ENCODE measurements at regions not wholly inside any gene's neighbourhood (a gene's known extent, or its start where the extent isn't known, plus 50 kb on each side); places are given as distances from the start of the nearest gene placed in this dataset.

DNA sequence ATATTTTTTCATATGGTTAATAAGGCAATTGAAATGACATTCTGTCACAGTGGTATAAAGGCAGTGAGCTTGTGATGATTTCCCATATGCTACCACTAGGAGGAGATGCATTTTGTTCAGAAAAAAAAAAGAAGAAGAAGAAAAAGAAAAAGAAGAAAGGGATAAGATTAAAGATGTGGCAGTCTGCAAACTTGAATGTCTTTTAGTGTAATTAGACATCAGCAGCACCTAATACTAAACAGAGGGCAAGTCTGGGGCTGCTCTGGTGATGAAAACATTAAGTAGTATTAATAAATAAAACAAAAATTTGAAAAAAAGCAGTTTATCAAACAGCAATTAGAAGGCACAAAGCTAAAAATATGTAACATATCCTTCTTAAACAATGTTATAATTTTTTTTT is 95.4 kb upstream of the DEFB112 start:
- dilution Hi-C loops (cut with MboI; ENCODE audit: extremely low pct_ligation_motif_present, low sequenced_read_pairs): no loop called here
- H3K4me1 ChIP-seq (ENCODE audit: control insufficient read depth, extremely low read depth, insufficient read depth, low read length): peaks cover 10% of the 10 kb centered on the region
- no peak for FAIRE-seq
- no peak overlapping the region for H2AFZ ChIP-seq (ENCODE audit: control insufficient read depth, low read length)
- H3K27me3 ChIP-seq (ENCODE audit: control insufficient read depth, extremely low read depth, insufficient read depth, low read length): no peaks in the 10 kb centered on the region
- no peak for DNase-seq (ENCODE audit: low read depth, low spot score)
- no peaks in the 10 kb centered on the region for H3K9me3 ChIP-seq (ENCODE audit: control insufficient read depth, low read depth, low read length)
- no peak overlapping the region for H3K4me3 ChIP-seq (ENCODE audit: control insufficient read depth in 2 of 3, extremely low read depth in 1 of 3, insufficient read depth in 2 of 3, low read depth in 1 of 3, low read length in 3 of 3)
- no peaks in the 10 kb centered on the region for H4K20me1 ChIP-seq (ENCODE audit: control insufficient read depth, extremely low read depth, insufficient read depth, low read length)
- no peaks in the 10 kb centered on the region for H3K79me2 ChIP-seq (ENCODE audit: control insufficient read depth, insufficient read depth, low read length)
- no peaks in the 10 kb centered on the region for H3K36me3 ChIP-seq (ENCODE audit: control insufficient read depth in 2 of 2, extremely low read depth in 1 of 2, insufficient read depth in 2 of 2, low read length in 2 of 2)
- H3K4me2 ChIP-seq (ENCODE audit: control insufficient read depth, extremely low read depth, insufficient read depth, low read depth, low read length): no peak overlapping the region
- H3K9me1 ChIP-seq (ENCODE audit: control insufficient read depth, extremely low read depth, insufficient read depth, low read length): no peaks in the 10 kb centered on the region
- H3K27ac ChIP-seq (ENCODE audit: control insufficient read depth, insufficient read depth, low read length): no peak overlapping the region
- TF ChIP-seq, protein P1, sequence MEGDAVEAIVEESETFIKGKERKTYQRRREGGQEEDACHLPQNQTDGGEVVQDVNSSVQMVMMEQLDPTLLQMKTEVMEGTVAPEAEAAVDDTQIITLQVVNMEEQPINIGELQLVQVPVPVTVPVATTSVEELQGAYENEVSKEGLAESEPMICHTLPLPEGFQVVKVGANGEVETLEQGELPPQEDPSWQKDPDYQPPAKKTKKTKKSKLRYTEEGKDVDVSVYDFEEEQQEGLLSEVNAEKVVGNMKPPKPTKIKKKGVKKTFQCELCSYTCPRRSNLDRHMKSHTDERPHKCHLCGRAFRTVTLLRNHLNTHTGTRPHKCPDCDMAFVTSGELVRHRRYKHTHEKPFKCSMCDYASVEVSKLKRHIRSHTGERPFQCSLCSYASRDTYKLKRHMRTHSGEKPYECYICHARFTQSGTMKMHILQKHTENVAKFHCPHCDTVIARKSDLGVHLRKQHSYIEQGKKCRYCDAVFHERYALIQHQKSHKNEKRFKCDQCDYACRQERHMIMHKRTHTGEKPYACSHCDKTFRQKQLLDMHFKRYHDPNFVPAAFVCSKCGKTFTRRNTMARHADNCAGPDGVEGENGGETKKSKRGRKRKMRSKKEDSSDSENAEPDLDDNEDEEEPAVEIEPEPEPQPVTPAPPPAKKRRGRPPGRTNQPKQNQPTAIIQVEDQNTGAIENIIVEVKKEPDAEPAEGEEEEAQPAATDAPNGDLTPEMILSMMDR (optimal IDR thresholded peaks at IDR 0.05 in 1 of 3, IDR thresholded peaks at IDR 0.05 in 1 of 3, conservative IDR thresholded peaks at IDR 0.05 in 1 of 3; ENCODE audit: extremely low read depth in 1 of 3, insufficient read depth in 2 of 3, low read length in 3 of 3): peak in 2 of 3 experiments; percentile 51 to 68
- no peak for TF ChIP-seq EZH2 (IDR thresholded peaks at IDR 0.05; ENCODE audit: low read length)
- no peak overlapping the region for H3K9ac ChIP-seq (ENCODE audit: control insufficient read depth, extremely low read depth, insufficient read depth, low read length)

DNA sequence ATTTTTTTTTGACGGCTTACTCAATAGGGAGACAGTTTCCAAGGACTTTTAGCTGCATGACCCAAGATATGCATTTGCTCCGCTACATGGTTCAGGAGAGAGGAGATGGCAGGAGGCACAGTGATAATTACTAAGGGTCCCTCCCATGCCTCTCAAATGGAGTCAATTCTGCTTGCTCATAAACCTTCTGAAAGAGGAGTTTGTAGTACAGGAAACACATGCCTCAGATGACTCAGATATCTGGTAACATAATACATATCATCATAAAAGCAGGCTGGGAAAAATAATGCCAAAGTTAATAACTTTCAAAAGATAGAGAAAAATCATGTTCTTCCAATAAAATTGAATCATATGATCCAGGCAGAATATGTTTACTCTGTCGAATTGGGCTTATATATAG is 97.6 kb upstream of the DEFB112 start:
- DNase-seq (ENCODE audit: low read depth, low spot score) (no peak), FAIRE-seq (no peak)
- Histone ChIP-seq H4K20me1 (ENCODE audit: control insufficient read depth, extremely low read depth, insufficient read depth, low read length) (no peaks in the 10 kb centered on the region), H3K9me1 (ENCODE audit: control insufficient read depth, extremely low read depth, insufficient read depth, low read length) (no peaks in the 10 kb centered on the region), H3K9me3 (ENCODE audit: control insufficient read depth, low read depth, low read length) (no peaks in the 10 kb centered on the region), H3K9ac (ENCODE audit: control insufficient read depth, extremely low read depth, insufficient read depth, low read length) (no peak overlapping the region), H3K36me3 (ENCODE audit: control insufficient read depth in 2 of 2, extremely low read depth in 1 of 2, insufficient read depth in 2 of 2, low read length in 2 of 2) (no peaks in the 10 kb centered on the region), H3K4me1 (ENCODE audit: control insufficient read depth, extremely low read depth, insufficient read depth, low read length) (peaks cover 10% of the 10 kb centered on the region), H3K27ac (ENCODE audit: control insufficient read depth, insufficient read depth, low read length) (no peak overlapping the region), H3K4me3 (ENCODE audit: control insufficient read depth in 2 of 3, extremely low read depth in 1 of 3, insufficient read depth in 2 of 3, low read depth in 1 of 3, low read length in 3 of 3) (no peak overlapping the region), H3K27me3 (ENCODE audit: control insufficient read depth, extremely low read depth, insufficient read depth, low read length) (no peaks in the 10 kb centered on the region), H2AFZ (ENCODE audit: control insufficient read depth, low read length) (no peak overlapping the region), H3K79me2 (ENCODE audit: control insufficient read depth, insufficient read depth, low read length) (no peaks in the 10 kb centered on the region), H3K4me2 (ENCODE audit: control insufficient read depth, extremely low read depth, insufficient read depth, low read depth, low read length) (no peak overlapping the region)
- dilution Hi-C loops (cut with MboI; ENCODE audit: extremely low pct_ligation_motif_present, low sequenced_read_pairs): no loop called here
- no peak for TF ChIP-seq EZH2 (IDR thresholded peaks at IDR 0.05; ENCODE audit: low read length)
- TF ChIP-seq, protein P1 (optimal IDR thresholded peaks at IDR 0.05 in 1 of 3, IDR thresholded peaks at IDR 0.05 in 1 of 3, conservative IDR thresholded peaks at IDR 0.05 in 1 of 3; ENCODE audit: extremely low read depth in 1 of 3, insufficient read depth in 2 of 3, low read length in 3 of 3): no peak

All from keratinocyte (primary cell).